PFSK-1 (cell line): ENCODE measurements at regions not wholly inside any gene's neighbourhood (a gene's known extent, or its start where the extent isn't known, plus 50 kb on each side); places are given as distances from the start of the nearest gene placed in this dataset.

Experiments used
- POLR2AphosphoS5 ChIP-seq: IDR thresholded peaks from 2 replicates; pipeline ENCODE4 v1.6.1; 2012; ENCODE audit warnings: low read depth, mild to moderate bottlenecking, control low read depth, low read length, moderate library complexity
- REST ChIP-seq, 2 experiments: IDR thresholded peaks; 2 replicates each; pipeline versions ENCODE4 v1.6.1 to v1.8.0; 2011 to 2012; ENCODE audit warnings: low read depth in 2 of 2, low read length in 2 of 2, control low read depth in 1 of 2, inconsistent platforms in 1 of 2, mild to moderate bottlenecking in 1 of 2, moderate library complexity in 1 of 2; ENCODE audit not compliant: insufficient read depth in 1 of 2
- SIN3A ChIP-seq: IDR thresholded peaks from 2 replicates; pipeline ENCODE4 v1.6.1; 2012; ENCODE audit warnings: mild to moderate bottlenecking, low read length, moderate library complexity, borderline replicate concordance; ENCODE audit not compliant: insufficient read depth
- TAF1 ChIP-seq: IDR thresholded peaks from 2 replicates; pipeline ENCODE4 v1.6.1; 2012; ENCODE audit warnings: low read length, control low read depth, borderline replicate concordance; ENCODE audit not compliant: insufficient read depth

DNA sequence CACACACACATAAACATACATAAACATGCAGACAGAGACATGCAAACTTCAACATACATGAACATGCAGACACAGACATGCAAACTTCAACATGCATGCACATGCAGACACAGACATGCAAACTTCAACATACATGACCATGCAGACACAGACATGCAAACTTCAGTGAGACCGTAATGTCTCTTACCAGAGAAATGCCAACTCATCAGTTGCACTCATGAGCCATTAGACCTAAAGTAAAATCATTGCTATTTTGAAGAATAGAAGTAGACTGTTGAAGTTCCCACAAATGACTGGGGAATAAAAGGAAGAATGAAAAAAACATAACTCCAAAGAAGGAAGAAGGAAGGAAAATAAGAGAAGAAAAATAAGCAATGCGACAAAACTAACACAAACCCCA lies 1044.0 kb upstream of the TMEM132C start:
- TF ChIP-seq TAF1 (no peak), REST (IDR thresholded peaks at IDR 0.05; ENCODE audit: insufficient read depth in 1 of 2, low read depth in 2 of 2, low read length in 2 of 2) (no peak), POLR2AphosphoS5 (no peak), SIN3A (no peak)
